Astrocyte of the cerebellum (primary cell): ENCODE measurements at regions not wholly inside any gene's neighbourhood (a gene's known extent, or its start where the extent isn't known, plus 50 kb on each side); places are given as distances from the start of the nearest gene placed in this dataset.

Experiments
- DNase-seq: peaks from one replicate; pipeline ENCODE4 v3.0.0-alpha.2; 2011; ENCODE audit warnings: low read depth
- H3K4me3 ChIP-seq: 2 replicates; pipeline ENCODE4 v1.5.1; 2011; ENCODE audit warnings: mild to moderate bottlenecking, low read depth, low read length, moderate library complexity
- in situ Hi-C: cut with HindIII; loops from 2 replicates; pipeline ENCODE4 v1.10.0; 2017; ENCODE audit warnings: low sequenced_read_pairs
- TF ChIP-seq, protein P1 (sequence below): IDR thresholded peaks from 2 replicates; pipeline ENCODE4 v1.5.1; 2012; ENCODE audit warnings: low read length, low read depth, moderate library complexity, mild to moderate bottlenecking; ENCODE audit errors: missing control alignments

- in situ Hi-C loops: no loop called here
- TF ChIP-seq, protein P1, sequence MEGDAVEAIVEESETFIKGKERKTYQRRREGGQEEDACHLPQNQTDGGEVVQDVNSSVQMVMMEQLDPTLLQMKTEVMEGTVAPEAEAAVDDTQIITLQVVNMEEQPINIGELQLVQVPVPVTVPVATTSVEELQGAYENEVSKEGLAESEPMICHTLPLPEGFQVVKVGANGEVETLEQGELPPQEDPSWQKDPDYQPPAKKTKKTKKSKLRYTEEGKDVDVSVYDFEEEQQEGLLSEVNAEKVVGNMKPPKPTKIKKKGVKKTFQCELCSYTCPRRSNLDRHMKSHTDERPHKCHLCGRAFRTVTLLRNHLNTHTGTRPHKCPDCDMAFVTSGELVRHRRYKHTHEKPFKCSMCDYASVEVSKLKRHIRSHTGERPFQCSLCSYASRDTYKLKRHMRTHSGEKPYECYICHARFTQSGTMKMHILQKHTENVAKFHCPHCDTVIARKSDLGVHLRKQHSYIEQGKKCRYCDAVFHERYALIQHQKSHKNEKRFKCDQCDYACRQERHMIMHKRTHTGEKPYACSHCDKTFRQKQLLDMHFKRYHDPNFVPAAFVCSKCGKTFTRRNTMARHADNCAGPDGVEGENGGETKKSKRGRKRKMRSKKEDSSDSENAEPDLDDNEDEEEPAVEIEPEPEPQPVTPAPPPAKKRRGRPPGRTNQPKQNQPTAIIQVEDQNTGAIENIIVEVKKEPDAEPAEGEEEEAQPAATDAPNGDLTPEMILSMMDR: no peak
- peak; percentile 56 for DNase-seq
- H3K4me3 ChIP-seq: no peak overlapping the region
Measured at GRCh38 chr5:89556215-89556913, 673.4 kb upstream of the MEF2C start.

GRCh38 chr5:89546657-89547056 is 663.7 kb upstream of the MEF2C start:
- no peak overlapping the region for H3K4me3 ChIP-seq
- in situ Hi-C loops: no loop called here
- no peak for DNase-seq
- TF ChIP-seq, protein P1: no peak

DNA sequence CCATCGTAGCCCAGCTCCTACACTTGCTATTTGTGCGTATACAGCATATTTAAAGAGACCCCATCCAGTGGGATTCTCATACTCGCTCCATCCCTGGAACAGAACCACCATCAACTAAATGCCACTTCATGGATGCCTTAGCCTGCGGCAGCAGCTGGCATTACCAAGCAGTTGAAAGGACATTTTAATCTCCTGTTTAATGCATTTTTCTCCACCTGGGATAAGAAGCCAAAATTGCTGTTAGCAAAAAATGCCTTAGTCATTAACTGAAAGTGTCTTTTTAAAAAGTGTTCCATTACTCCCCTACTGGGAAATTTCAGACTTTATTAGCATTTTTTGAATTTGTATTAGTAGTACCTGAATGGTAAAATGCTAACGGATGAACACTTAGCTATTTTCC is 662.6 kb upstream of the MEF2C start:
- in situ Hi-C loops: no loop called here
- TF ChIP-seq, protein P1: no peak

DNA sequence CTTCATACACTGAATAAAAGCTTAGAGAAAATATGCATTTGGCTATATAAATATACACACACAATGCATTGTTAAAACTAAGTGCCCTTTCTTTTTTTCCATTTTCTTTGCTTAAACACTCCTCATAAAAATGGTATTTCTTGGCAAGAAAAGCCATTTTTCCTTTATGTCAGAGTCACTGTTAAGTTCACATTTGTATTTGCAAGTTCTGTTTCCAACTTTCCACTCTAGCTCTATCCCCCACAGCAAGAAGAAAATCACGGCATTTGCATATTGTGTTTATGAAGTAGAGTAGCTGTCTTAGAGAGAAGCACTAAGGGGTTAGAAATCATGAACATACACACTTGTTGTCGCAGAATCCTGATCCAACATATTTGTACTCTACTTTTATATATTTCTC is 662.1 kb upstream of the MEF2C start:
- H3K4me3 ChIP-seq: no peak overlapping the region
- DNase-seq: no peak
- TF ChIP-seq, protein P1: no peak
- in situ Hi-C loops: no loop called here

More for the DNA sequence above, 662.6 kb upstream of the MEF2C start:
- no peak overlapping the region for H3K4me3 ChIP-seq
- no peak for DNase-seq

GRCh38 chr5:89542736-89543135 is 659.8 kb upstream of the MEF2C start:
- TF ChIP-seq, protein P1: no peak
- no peak overlapping the region for H3K4me3 ChIP-seq
- no peak for DNase-seq
- in situ Hi-C loops: no loop called here

DNA sequence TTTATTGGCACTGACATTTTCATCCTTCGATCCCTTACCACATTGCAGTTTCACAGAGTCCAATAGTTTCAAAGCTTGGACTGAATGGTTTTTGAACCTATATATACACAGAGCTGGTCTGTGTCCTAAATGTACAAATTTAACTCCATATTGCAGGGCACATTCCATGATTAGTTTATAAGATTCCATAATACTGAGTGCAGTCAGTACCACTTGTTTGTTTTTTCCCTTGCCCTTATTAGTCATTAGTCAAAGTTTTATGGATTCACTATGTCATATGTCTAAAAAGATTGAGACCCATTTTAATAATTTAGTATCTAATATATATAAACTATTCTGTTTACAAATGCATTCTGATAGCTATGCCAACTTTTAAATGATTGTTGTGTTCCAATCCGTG is 654.8 kb upstream of the MEF2C start:
- TF ChIP-seq, protein P1: no peak
- no peak overlapping the region for H3K4me3 ChIP-seq
- DNase-seq: no peak
- in situ Hi-C loops: no loop called here
